Rectal smooth muscle tissue (tissue), 1 donor: ENCODE measurements at regions not wholly inside any gene's neighbourhood (a gene's known extent, or its start where the extent isn't known, plus 50 kb on each side); places are given as distances from the start of the nearest gene placed in this dataset.

Experiments used
- H3K27ac ChIP-seq: one replicate; pipeline ENCODE4 v1.7.0; 2013; ENCODE audit warnings: low read depth, low read length, inconsistent platforms
- H3K27me3 ChIP-seq: one replicate; pipeline ENCODE4 v1.7.0; 2013; ENCODE audit warnings: low read length; ENCODE audit not compliant: control insufficient read depth, insufficient read depth
- H3K36me3 ChIP-seq: one replicate; pipeline ENCODE4 v1.7.0; 2013; ENCODE audit warnings: low read length; ENCODE audit not compliant: control insufficient read depth, insufficient read depth
- H3K4me1 ChIP-seq: one replicate; pipeline ENCODE4 v1.7.0; 2013; ENCODE audit warnings: low read length; ENCODE audit not compliant: control insufficient read depth, insufficient read depth
- H3K4me3 ChIP-seq: one replicate; pipeline ENCODE4 v1.7.0; 2013; ENCODE audit warnings: low read length
- H3K9ac ChIP-seq: one replicate; pipeline ENCODE4 v1.7.0; 2013; ENCODE audit warnings: low read length

GRCh38 chr4:17373666-17374065, 138.2 kb downstream of the QDPR start:
- Histone ChIP-seq H3K9ac (no peak overlapping the region), H3K36me3 (no peaks in the 10 kb centered on the region), H3K4me3 (no peak overlapping the region), H3K27me3 (no peaks in the 10 kb centered on the region), H3K27ac (no peak overlapping the region), H3K4me1 (no peaks in the 10 kb centered on the region)

GRCh38 chr4:17370818-17371217, 141.1 kb downstream of the QDPR start:
- Histone ChIP-seq H3K9ac (no peak overlapping the region), H3K27ac (no peak overlapping the region), H3K4me1 (no peaks in the 10 kb centered on the region), H3K27me3 (no peaks in the 10 kb centered on the region), H3K4me3 (no peak overlapping the region), H3K36me3 (no peaks in the 10 kb centered on the region)

GRCh38 chr4:17368408-17368807, 143.5 kb downstream of the QDPR start:
- no peak overlapping the region for H3K9ac ChIP-seq
- H3K27ac ChIP-seq, result no peak overlapping the region
- no peaks in the 10 kb centered on the region for H3K4me1 ChIP-seq
- H3K27me3 ChIP-seq, result no peaks in the 10 kb centered on the region
- no peak overlapping the region for H3K4me3 ChIP-seq
- H3K36me3 ChIP-seq, result no peaks in the 10 kb centered on the region

- Histone ChIP-seq H3K36me3 (no peaks in the 10 kb centered on the region), H3K27me3 (no peaks in the 10 kb centered on the region), H3K4me1 (no peaks in the 10 kb centered on the region), H3K4me3 (no peak overlapping the region), H3K9ac (no peak overlapping the region), H3K27ac (no peak overlapping the region)
These were observed 144.7 kb downstream of the QDPR start for GRCh38 chr4:17367201-17367600.

- no peaks in the 10 kb centered on the region for H3K27me3 ChIP-seq
- H3K4me1 ChIP-seq, result no peaks in the 10 kb centered on the region
- H3K4me3 ChIP-seq, result no peak overlapping the region
- no peaks in the 10 kb centered on the region for H3K36me3 ChIP-seq
- H3K9ac ChIP-seq, result no peak overlapping the region
- H3K27ac ChIP-seq, result no peak overlapping the region
These were observed 145.4 kb downstream of the QDPR start for GRCh38 chr4:17366496-17366895.

- H3K4me1 ChIP-seq, result no peaks in the 10 kb centered on the region
- H3K9ac ChIP-seq, result no peak overlapping the region
- no peaks in the 10 kb centered on the region for H3K36me3 ChIP-seq
- no peaks in the 10 kb centered on the region for H3K27me3 ChIP-seq
- H3K27ac ChIP-seq, result no peak overlapping the region
- no peak overlapping the region for H3K4me3 ChIP-seq
These were observed 149.5 kb downstream of the QDPR start for GRCh38 chr4:17362430-17362829.

- Histone ChIP-seq H3K27ac (no peak overlapping the region), H3K9ac (no peak overlapping the region), H3K36me3 (no peaks in the 10 kb centered on the region)
These were observed 153.6 kb downstream of the QDPR start for GRCh38 chr4:17358241-17358640.

GRCh38 chr4:17356926-17357325, 155.0 kb downstream of the QDPR start:
- Histone ChIP-seq H3K4me1 (no peaks in the 10 kb centered on the region), H3K36me3 (no peaks in the 10 kb centered on the region), H3K4me3 (no peak overlapping the region), H3K27ac (no peak overlapping the region), H3K27me3 (no peaks in the 10 kb centered on the region), H3K9ac (no peak overlapping the region)

More at GRCh38 chr4:17358241-17358640, 153.6 kb downstream of the QDPR start:
- H3K4me1 ChIP-seq, result no peaks in the 10 kb centered on the region
- no peaks in the 10 kb centered on the region for H3K27me3 ChIP-seq
- H3K4me3 ChIP-seq, result no peak overlapping the region

GRCh38 chr4:17352357-17352756, 159.5 kb downstream of the QDPR start:
- H3K9ac ChIP-seq, result no peak overlapping the region

GRCh38 chr4:17347445-17347844, 164.4 kb downstream of the QDPR start:
- Histone ChIP-seq H3K9ac (no peak overlapping the region), H3K36me3 (no peaks in the 10 kb centered on the region), H3K4me1 (no peaks in the 10 kb centered on the region), H3K27ac (no peak overlapping the region), H3K27me3 (no peaks in the 10 kb centered on the region), H3K4me3 (no peak overlapping the region)

More at GRCh38 chr4:17352357-17352756, 159.5 kb downstream of the QDPR start:
- Histone ChIP-seq H3K4me1 (no peaks in the 10 kb centered on the region), H3K27me3 (no peaks in the 10 kb centered on the region), H3K4me3 (no peak overlapping the region), H3K27ac (no peak overlapping the region), H3K36me3 (no peaks in the 10 kb centered on the region)

- Histone ChIP-seq H3K4me1 (no peaks in the 10 kb centered on the region), H3K4me3 (no peak overlapping the region), H3K9ac (no peak overlapping the region), H3K36me3 (no peaks in the 10 kb centered on the region), H3K27me3 (no peaks in the 10 kb centered on the region), H3K27ac (no peak overlapping the region)
These were observed 172.5 kb downstream of the QDPR start for GRCh38 chr4:17339376-17339775.

- Histone ChIP-seq H3K27me3 (no peaks in the 10 kb centered on the region), H3K4me3 (no peak overlapping the region), H3K36me3 (no peaks in the 10 kb centered on the region), H3K27ac (no peak overlapping the region), H3K4me1 (no peaks in the 10 kb centered on the region), H3K9ac (no peak overlapping the region)
These were observed 174.9 kb downstream of the QDPR start for GRCh38 chr4:17336986-17337385.

GRCh38 chr4:17336524-17336961, 175.3 kb downstream of the QDPR start:
- H3K36me3 ChIP-seq, result no peaks in the 10 kb centered on the region
- H3K27me3 ChIP-seq, result no peaks in the 10 kb centered on the region
- no peak overlapping the region for H3K27ac ChIP-seq
- no peak overlapping the region for H3K9ac ChIP-seq
- no peaks in the 10 kb centered on the region for H3K4me1 ChIP-seq
- H3K4me3 ChIP-seq, result no peak overlapping the region
